H9 (cell line): ENCODE measurements at regions not wholly inside any gene's neighbourhood (a gene's known extent, or its start where the extent isn't known, plus 50 kb on each side); places are given as distances from the start of the nearest gene placed in this dataset.

ENCODE experiments used
- DNase-seq: peaks from one replicate; pipeline ENCODE4 v3.0.0-alpha.2; 2017
- H2AFZ ChIP-seq: one replicate; pipeline ENCODE4 v1.6.1; 2013; ENCODE audit warnings: mild to moderate bottlenecking, low read length, control low read depth, moderate library complexity
- H2AK5ac ChIP-seq: 2 replicates; pipeline ENCODE4 v1.6.1; 2013; ENCODE audit warnings: low read length, control low read depth, mixed read lengths; ENCODE audit not compliant: insufficient read length
- H2BK120ac ChIP-seq: one replicate; pipeline ENCODE4 v1.6.1; 2013; ENCODE audit warnings: low read depth, mild to moderate bottlenecking, low read length, control low read depth, inconsistent platforms; ENCODE audit not compliant: poor library complexity, severe bottlenecking
- H2BK12ac ChIP-seq: 2 replicates; pipeline ENCODE4 v1.6.1; 2013; ENCODE audit warnings: low read length, control low read depth, mixed read lengths, low read depth; ENCODE audit not compliant: insufficient read length
- H2BK15ac ChIP-seq: 2 replicates; pipeline ENCODE4 v1.6.1; 2013; ENCODE audit warnings: low read depth, low read length, control low read depth
- H2BK20ac ChIP-seq: one replicate; pipeline ENCODE4 v1.6.1; 2013; ENCODE audit warnings: low read depth, mild to moderate bottlenecking, low read length, control low read depth, inconsistent platforms; ENCODE audit not compliant: poor library complexity, severe bottlenecking
- H2BK5ac ChIP-seq: 2 replicates; pipeline ENCODE4 v1.6.1; 2013; ENCODE audit warnings: low read length, control low read depth, mixed read lengths; ENCODE audit not compliant: insufficient read length
- H3K14ac ChIP-seq: 2 replicates; pipeline ENCODE4 v1.6.1; 2013; ENCODE audit warnings: low read length, control low read depth; ENCODE audit not compliant: insufficient read depth
- H3K18ac ChIP-seq: 2 replicates; pipeline ENCODE4 v1.6.1; 2013; ENCODE audit warnings: low read depth, mild to moderate bottlenecking, mixed read lengths, low read length, control low read depth; ENCODE audit not compliant: insufficient read length
- H3K23ac ChIP-seq: 2 replicates; pipeline ENCODE4 v1.6.1; 2013; ENCODE audit warnings: low read length, control low read depth, mixed read lengths, low read depth; ENCODE audit not compliant: insufficient read length
- H3K23me2 ChIP-seq: 2 replicates; pipeline ENCODE4 v1.6.1; 2013; ENCODE audit warnings: low read depth, mild to moderate bottlenecking, mixed read lengths, low read length, control low read depth; ENCODE audit not compliant: insufficient read length, poor library complexity, severe bottlenecking
- H3K27ac ChIP-seq: 2 replicates; pipeline ENCODE4 v1.5.1; 2013; ENCODE audit warnings: low read length, control low read depth, mixed read lengths, low read depth; ENCODE audit not compliant: insufficient read length
- H3K27me3 ChIP-seq: 2 replicates; pipeline ENCODE4 v1.6.1; 2013; ENCODE audit warnings: low read length, control low read depth, inconsistent platforms; ENCODE audit not compliant: insufficient read depth
- H3K4ac ChIP-seq: 2 replicates; pipeline ENCODE4 v1.6.1; 2013; ENCODE audit warnings: low read depth, mild to moderate bottlenecking, control low read depth, inconsistent platforms, low read length, moderate library complexity
- H3K4me1 ChIP-seq: 2 replicates; pipeline ENCODE4 v1.6.1; 2013; ENCODE audit warnings: low read length, control low read depth, inconsistent platforms; ENCODE audit not compliant: insufficient read depth
- H3K4me2 ChIP-seq: 2 replicates; pipeline ENCODE4 v1.6.1; 2013; ENCODE audit warnings: low read length, control low read depth, mixed read lengths; ENCODE audit not compliant: insufficient read length, insufficient read depth
- H3K56ac ChIP-seq: 2 replicates; pipeline ENCODE4 v1.6.1; 2013; ENCODE audit warnings: low read depth, mild to moderate bottlenecking, mixed read lengths, low read length, control low read depth; ENCODE audit not compliant: insufficient read length
- H3K79me1 ChIP-seq: 2 replicates; pipeline ENCODE4 v1.6.1; 2013; ENCODE audit warnings: low read depth, mild to moderate bottlenecking, moderate library complexity, low read length, control low read depth, inconsistent platforms; ENCODE audit not compliant: insufficient read depth, poor library complexity, severe bottlenecking
- H3K79me2 ChIP-seq: 2 replicates; pipeline ENCODE4 v1.6.1; 2013; ENCODE audit warnings: low read length, control low read depth, inconsistent platforms; ENCODE audit not compliant: insufficient read depth
- H3K9ac ChIP-seq: 2 replicates; pipeline ENCODE4 v1.6.1; 2013; ENCODE audit warnings: low read length, control low read depth, mixed read lengths; ENCODE audit not compliant: insufficient read length; ENCODE audit errors: extremely low read depth
- H3K9me3 ChIP-seq: one replicate; pipeline ENCODE4 v1.6.1; 2013; ENCODE audit warnings: low read depth, low read length, inconsistent platforms; ENCODE audit not compliant: control insufficient read depth
- H3T11ph ChIP-seq: one replicate; pipeline ENCODE4 v1.6.1; 2013; ENCODE audit warnings: mild to moderate bottlenecking, low read length, control low read depth, inconsistent platforms
- H4K20me1 ChIP-seq: one replicate; pipeline ENCODE4 v1.6.1; 2013; ENCODE audit not compliant: control insufficient read depth, insufficient read length, insufficient read depth
- H4K5ac ChIP-seq: 2 replicates; pipeline ENCODE4 v1.6.1; 2013; ENCODE audit warnings: low read depth, mild to moderate bottlenecking, mixed read lengths, low read length, control low read depth; ENCODE audit not compliant: insufficient read length
- H4K8ac ChIP-seq: replicated peaks from 2 replicates; pipeline ENCODE4 v1.6.1; 2013; ENCODE audit warnings: low read length, control low read depth, mixed read lengths, low read depth; ENCODE audit not compliant: insufficient read length
- H4K91ac ChIP-seq: 2 replicates; pipeline ENCODE4 v1.6.1; 2013; ENCODE audit warnings: low read depth, mild to moderate bottlenecking, moderate library complexity, mixed read lengths, low read length, control low read depth; ENCODE audit not compliant: insufficient read length
- H3K27ac Mint-ChIP-seq, 3 experiments: 2 replicates in 2 of 3; 3 replicates in 1 of 3; pipeline ENCODE4 v1.8.0; 2020 to 2021; ENCODE audit warnings: mixed read lengths in 3 of 3, mild to moderate bottlenecking in 1 of 3, moderate library complexity in 1 of 3
- H3K27me3 Mint-ChIP-seq: 2 replicates; pipeline ENCODE4 v1.8.0; 2021; ENCODE audit warnings: low read depth, mild to moderate bottlenecking, moderate library complexity, mixed read lengths
- H3K36me3 Mint-ChIP-seq, 3 experiments: 2 replicates in 2 of 3; 3 replicates in 1 of 3; pipeline ENCODE4 v1.8.0; 2020 to 2021; ENCODE audit warnings: low read depth in 3 of 3, mixed read lengths in 3 of 3; ENCODE audit not compliant: insufficient read depth in 1 of 3
- H3K4me1 Mint-ChIP-seq, 2 experiments: 2 replicates each; pipeline ENCODE4 v1.8.0; 2020; ENCODE audit warnings: mixed read lengths in 2 of 2
- H3K4me3 Mint-ChIP-seq, 2 experiments: 2 replicates in 1 of 2; 3 replicates in 1 of 2; pipeline ENCODE4 v1.8.0; 2020 to 2021; ENCODE audit warnings: mild to moderate bottlenecking in 2 of 2, mixed read lengths in 2 of 2, moderate library complexity in 1 of 2
- H3K9me3 Mint-ChIP-seq, 2 experiments: 2 replicates in 1 of 2; 3 replicates in 1 of 2; pipeline ENCODE4 v1.8.0; 2020; ENCODE audit warnings: mild to moderate bottlenecking in 2 of 2, mixed read lengths in 2 of 2, moderate library complexity in 1 of 2
- CTCF ChIP-seq: fragments of 200-600 bp; sonication (generic); conservative IDR thresholded peaks from 3 replicates; pipeline ENCODE4 v1.8.0; 2021; ENCODE audit warnings: antibody characterized with exemption, mild to moderate bottlenecking
- WGBS: extraction: QIAGEN DNeasy Blood & Tissue Kit; methylation state at CpG from one replicate; pipeline ENCODE4 v1.1.7; 2013; ENCODE audit warnings: missing lambda C conversion rate, low lambda C conversion rate, mixed read lengths; ENCODE audit not compliant: insufficient read length; ENCODE audit errors: extremely low coverage; 5-methylcytosine and 5-hydroxymethylcytosine counted together

GRCh38 chr17:69605571-69605970 is 191.1 kb downstream of the MAP2K6 start:
- H3K27ac ChIP-seq, result no peak overlapping the region
- no peaks in the 10 kb centered on the region for H3K9me3 ChIP-seq
- Mint-ChIP-seq H3K27ac (no peak overlapping the region), H3K36me3 (no peaks in the 10 kb centered on the region), H3K4me3 (no peak overlapping the region), H3K4me1 (peaks cover 11 to 12% of the 10 kb centered on the region in 2 experiments), H3K9me3 (no peaks in the 10 kb centered on the region), H3K27me3 (no peaks in the 10 kb centered on the region)
- H3K23ac ChIP-seq, result no peak overlapping the region
- no peaks in the 10 kb centered on the region for H3K79me2 ChIP-seq
- no peak overlapping the region for H2AK5ac ChIP-seq
- H3K23me2 ChIP-seq, result no peaks in the 10 kb centered on the region
- H2AFZ ChIP-seq, result no peak overlapping the region
- H3K18ac ChIP-seq, result no peak overlapping the region
- H2BK15ac ChIP-seq, result no peak overlapping the region
- H2BK120ac ChIP-seq, result no peak overlapping the region
- H4K8ac ChIP-seq, result no peak overlapping the region
- H2BK12ac ChIP-seq, result no peak overlapping the region
- no CpG with 5 or more reads among the region's 5 CpGs for WGBS
- no peak overlapping the region for H2BK20ac ChIP-seq
- no peaks in the 10 kb centered on the region for H3K27me3 ChIP-seq
- no peak overlapping the region for H2BK5ac ChIP-seq
- H3K14ac ChIP-seq, result no peak overlapping the region
- no peak overlapping the region for H4K5ac ChIP-seq
- TF ChIP-seq CTCF, result no peak
- no peak overlapping the region for H3K4me2 ChIP-seq
- H3K56ac ChIP-seq, result no peak overlapping the region
- no peaks in the 10 kb centered on the region for H3K79me1 ChIP-seq
- H3K4me1 ChIP-seq, result no peaks in the 10 kb centered on the region
- H3K9ac ChIP-seq, result no peak overlapping the region
- no peak overlapping the region for H3K4ac ChIP-seq
- no peak overlapping the region for H4K91ac ChIP-seq
- DNase-seq, result no peak
- no peaks in the 10 kb centered on the region for H4K20me1 ChIP-seq
- H3T11ph ChIP-seq, result no peak overlapping the region
